ENCODE measurements at regions not wholly inside any gene's neighbourhood (a gene's known extent, or its start where the extent isn't known, plus 50 kb on each side); places are given as distances from the start of the nearest gene placed in this dataset.
"Not testable (repeated sequence)": the region's sequence is repeated elsewhere in the genome, so short reads cannot be mapped to it uniquely, and the experiment has no call there.

GRCh38 chr13:106088085-106088484, 447.4 kb downstream of the EFNB2 start:
- DNase-seq, result no peak

DNA sequence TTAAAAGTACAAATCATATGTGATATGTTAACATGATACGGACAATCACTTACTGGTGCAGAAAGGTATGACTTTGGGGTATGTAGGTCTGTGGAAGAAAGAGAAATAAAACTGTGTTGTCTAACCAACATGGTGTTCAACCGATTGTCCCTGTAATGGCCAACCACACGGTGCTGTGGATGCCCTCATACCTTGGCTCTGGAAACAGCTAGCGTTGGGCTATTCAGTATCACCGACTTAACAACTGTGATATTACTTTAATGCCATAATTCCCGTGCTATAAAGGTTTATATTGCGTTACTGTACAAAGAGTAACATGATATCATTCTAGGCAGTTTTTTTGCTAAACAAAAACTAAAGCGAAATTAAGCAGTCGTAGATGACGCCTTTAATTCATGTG, 448.3 kb downstream of the EFNB2 start:
- DNase-seq, result no peak

- no peak for DNase-seq
Measured at GRCh38 chr13:106083620-106084350, 451.7 kb downstream of the EFNB2 start.

- DNase-seq, result not testable (repeated sequence)
Measured at GRCh38 chr13:106081221-106081620, 454.2 kb downstream of the EFNB2 start.

GRCh38 chr13:106078191-106078590, 457.3 kb downstream of the EFNB2 start:
- DNase-seq, result no peak

DNA sequence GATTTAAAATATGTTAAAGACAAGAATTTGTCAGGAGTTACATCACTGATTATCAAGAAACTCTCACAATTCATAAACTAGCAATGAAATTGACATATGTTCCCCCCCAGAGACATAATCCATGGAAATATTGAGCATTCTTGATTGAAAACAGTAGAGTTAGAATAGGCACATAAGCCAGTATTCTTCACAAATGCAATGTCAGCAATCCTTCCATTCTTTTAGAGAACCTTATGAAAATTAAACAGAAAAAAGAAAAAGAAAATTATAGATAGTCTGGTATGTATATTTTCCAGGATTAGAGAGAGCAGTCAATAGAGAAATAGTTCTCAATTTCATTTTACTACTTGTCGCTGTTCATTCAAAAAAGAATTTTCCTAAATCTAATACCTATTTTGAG, 458.4 kb downstream of the EFNB2 start:
- DNase-seq, result no peak

GRCh38 chr13:106072014-106072413, 463.4 kb downstream of the EFNB2 start:
- no peak for DNase-seq

DNA sequence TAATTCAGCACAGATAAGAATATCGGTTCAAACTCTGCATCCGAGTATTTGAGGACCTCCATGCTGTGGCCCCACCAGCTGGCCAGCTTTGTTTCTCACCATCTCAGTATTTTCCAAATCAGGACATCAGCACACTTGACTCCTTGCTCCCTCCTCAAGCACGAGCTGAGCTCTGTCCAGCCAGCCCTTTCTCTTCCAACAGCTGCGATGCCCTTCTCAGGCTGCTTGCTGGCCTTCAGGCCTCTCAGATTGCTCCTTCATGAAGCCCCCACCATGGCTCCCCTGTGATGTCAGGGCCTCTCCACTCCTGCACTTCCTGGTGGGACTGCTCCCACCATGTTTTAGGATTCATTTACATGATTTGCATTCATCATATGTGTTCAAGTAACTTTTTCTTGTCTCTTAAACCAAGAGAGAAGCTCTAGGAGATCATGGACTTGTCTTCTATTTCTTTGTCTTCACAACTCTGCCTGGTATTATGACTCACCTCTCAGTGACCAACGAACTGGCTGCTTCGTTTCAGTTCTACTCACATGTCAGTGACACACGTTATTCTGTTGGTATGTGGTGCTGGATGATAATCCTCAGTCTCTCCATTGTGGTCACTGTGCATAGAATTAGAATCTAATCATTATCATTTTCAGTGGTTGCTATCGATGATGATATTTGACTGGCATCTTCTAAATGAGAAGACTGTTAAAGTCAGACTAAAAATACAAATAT, 471.7 kb downstream of the EFNB2 start:
- no peak for DNase-seq

DNA sequence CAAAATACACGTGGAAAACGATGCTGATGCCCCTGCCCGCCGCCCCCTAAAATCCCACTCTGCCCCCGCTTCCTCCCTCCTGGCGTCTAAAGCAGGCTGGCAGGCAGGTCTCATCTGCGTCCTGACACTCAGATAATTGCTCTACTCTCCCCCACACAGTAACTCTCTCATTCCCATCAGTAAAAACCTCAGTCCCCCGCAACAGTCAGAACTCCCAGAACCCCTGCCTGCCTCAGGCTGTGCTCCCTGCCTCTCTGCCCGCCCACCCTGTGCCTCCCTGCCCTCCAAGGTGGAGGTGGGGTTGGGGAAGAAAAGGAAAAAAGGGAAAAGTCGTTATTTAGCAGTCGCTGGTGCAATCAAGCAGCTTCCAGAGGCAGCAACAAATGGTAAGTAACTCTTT, 473.7 kb downstream of the EFNB2 start:
- DNase-seq, result no peak

GRCh38 chr13:106056851-106057250, 478.6 kb downstream of the EFNB2 start:
- no peak for DNase-seq

DNA sequence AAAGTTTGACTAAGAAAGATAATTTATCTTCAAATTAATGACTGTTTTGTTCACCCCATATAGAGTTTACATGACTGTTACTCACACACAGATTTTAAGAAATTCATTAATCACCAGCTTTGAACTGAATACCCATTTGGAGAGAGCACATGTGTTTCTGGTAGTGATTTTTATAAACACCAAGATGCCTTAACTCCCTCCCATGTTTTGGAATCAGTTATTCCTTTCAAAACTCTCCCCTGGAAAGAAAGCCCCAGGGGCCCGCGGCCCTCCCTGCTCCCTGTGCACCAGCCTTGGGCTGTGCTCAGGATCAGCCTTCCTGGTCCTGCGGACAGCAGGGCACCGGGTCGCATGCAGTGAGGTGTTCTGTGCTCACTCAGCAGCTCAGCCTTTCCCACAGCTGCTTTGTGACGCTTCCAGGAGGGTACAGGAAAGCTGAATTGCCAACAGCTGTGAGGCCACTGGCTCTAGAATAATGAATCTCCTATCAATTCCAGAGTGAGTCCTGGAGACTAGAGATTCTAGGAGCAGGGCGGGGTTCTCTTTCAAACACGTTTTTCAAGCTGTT, 483.2 kb downstream of the EFNB2 start:
- DNase-seq, result no peak

- DNase-seq, result no peak
Measured at GRCh38 chr13:106049171-106049570, 486.3 kb downstream of the EFNB2 start.

DNA sequence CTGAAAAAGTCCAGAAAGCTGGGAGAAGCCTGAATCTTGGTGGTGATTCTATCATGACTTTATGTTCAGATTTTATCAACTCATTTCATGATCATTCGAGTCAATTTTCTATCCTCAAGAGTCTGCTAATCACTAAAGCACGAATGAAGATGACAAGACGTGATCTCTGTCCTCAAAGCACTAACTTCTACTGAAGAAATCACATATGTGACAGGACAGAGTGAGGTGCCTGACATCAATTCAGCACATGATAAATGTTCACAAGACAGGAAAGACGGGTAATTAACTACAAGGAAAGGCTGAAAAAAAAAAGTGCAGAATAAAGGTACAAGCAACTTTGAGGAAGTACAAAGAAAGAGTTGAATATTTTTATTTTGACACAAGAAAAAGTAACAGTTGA, 487.1 kb downstream of the EFNB2 start:
- no peak for DNase-seq

DNA sequence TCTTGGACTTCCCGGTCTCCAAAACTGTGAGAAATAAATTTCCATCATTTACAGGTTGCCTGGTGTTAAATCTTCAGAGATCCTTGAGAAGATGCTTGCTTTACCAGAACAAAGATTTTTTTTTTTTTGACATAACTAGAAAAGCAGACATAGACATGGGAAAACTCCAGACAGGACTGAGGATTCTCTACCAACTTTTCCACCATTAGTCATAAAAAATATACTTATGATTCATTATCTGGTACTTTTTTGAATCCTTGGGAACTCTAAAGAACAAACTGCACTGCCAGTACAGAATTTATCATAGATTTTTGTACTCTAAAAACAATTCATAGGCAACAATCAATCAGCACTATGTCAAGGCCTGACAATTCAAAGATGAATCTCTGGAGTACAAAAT, 487.6 kb downstream of the EFNB2 start:
- no peak for DNase-seq

DNA sequence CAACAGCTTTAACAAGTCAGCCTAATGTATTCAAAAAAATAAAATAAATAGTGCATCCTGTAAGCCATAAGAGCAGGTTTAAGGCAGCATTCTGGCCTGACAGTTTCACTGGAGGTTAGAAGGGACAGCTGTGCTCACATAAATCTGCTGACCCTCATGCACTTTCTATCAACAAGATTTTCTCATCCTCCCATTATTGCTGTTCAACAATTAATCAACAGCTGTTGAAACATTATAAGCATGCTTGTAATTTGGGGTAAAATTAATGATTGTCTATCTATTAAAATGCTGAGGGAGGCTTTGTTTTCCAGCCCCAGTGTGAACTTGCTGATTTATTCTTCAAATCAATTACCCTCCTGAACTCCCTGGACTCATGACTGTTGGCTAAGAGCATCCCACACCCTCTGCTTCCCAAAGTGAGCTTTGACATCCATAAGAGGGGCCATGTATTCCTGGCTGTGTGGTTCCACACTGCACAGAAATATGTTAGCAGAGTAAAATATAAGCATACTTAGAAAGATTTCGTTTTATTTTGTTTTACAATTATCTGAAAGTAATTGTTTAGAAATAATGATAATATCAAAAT, 492.4 kb downstream of the EFNB2 start:
- no peak for DNase-seq

DNA sequence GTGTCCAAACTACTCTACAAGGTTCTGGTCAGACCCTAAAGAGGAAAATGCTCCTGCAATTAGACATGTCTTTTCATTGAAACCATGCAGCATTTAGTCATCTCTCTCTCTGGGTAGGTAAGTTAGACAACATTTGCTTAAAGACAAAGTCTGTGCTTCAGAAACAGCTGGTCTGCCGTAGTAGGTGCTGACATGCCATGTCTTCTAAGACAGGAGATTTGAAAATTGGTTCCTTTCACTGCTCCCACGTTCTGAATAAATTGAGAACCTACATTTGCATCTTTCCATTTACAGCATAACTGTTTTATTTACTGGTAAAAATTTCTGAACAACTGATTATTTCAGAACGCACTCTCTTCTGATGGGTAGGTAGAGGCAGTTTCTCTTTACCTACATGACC, 494.0 kb downstream of the EFNB2 start:
- no peak for DNase-seq

DNA sequence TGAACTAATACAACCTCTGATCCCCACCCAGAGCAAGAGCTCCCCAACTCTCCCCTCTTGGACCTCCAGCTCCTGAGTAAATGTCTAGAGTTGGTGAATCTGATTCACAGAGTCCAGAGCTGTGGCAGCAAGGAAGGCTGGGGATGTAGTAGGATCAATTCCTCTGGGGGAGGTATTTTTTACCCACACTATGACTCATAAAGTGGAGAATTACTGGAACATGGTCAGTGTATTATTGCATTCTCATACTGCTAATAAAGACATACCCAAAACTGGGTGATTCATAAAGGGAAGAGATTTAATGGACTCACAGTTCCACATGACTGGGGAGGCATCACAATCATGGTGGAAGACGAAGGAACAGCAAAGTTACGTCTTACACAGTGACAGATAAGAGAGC, 496.7 kb downstream of the EFNB2 start:
- no peak for DNase-seq

GRCh38 chr13:106036870-106037269, 498.6 kb downstream of the EFNB2 start:
- DNase-seq, result no peak

DNA sequence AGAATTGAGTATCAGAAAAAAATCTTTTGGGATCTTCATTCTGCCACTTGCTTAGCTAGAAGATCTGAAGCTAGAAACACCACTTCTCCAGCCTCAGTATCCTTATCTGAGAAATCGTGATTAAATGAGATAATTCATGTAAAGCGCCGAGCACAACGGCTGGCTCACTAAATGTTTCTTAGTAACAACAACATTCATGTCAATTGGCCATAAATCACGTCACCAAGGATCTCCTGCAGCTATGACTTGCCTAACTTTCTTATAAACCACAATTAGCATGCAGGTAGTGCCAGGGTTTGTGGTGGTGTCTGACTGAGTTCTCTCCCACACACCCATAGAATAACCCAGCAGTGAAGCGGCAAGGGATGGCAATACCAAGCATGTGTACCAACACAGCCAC, 501.3 kb downstream of the EFNB2 start:
- DNase-seq, result no peak

DNA sequence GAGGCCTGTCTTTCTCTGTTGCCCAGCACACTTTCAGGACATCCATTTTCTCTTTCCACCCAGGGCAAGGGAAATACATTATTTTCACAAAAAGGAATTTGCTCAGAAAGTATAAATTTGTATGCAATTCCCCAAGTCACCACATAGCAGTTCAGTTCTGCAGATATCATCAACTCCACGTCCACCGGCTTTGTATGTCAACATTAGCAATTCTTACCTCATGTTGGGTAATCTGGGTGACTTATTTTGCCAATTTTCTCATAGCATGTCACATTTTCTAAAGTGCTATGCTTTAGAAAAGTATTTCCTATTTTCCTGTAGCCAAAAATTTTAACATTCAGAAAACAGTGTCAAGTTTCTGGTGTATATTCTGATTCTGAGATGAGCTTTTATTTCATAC, 501.8 kb downstream of the EFNB2 start:
- no peak for DNase-seq

DNA sequence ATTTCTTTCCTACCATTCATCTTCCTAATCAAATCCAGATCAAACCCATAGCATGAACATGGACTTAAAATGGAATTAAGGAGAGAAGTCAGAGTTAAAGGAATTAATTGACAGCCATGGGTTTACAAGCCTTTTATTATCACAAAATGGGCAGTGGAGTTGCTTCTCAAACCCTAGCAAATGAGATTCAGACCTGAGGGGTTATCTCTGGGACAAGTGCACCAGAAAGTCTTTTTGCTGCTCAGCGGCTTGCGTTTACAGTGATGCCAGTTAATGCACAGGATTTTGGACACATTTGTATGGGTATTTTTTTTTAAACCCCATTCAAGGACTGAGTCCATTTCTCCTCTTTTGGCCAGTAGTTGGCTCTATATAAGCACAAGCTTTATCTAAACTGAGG, 503.0 kb downstream of the EFNB2 start:
- no peak for DNase-seq

- DNase-seq, result no peak
Measured at GRCh38 chr13:106029676-106030290, 505.7 kb downstream of the EFNB2 start.

- DNase-seq, result no peak
Measured at GRCh38 chr13:106028911-106029310, 506.6 kb downstream of the EFNB2 start.

DNA sequence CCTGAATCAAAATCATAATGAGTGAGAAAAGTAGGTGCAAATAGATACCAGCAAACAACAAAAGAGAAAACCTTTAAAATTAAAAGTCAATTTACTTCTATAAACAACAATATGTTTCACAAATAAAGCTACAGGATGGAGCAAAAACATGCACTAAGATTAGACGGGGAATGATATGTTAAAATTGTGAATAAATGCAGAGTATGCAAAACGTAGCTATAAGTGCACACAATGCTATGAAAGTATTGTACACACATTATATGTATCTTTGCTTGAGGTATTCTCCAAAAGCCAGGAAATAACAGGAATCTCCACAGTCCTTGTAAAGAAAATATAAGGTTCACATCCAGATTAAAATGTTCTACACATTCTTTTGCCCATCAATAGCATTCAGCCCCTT, 523.9 kb downstream of the EFNB2 start:
- no peak for DNase-seq

All from activated naive CD4-positive, alpha-beta T cell treated with anti-CD3 and anti-CD28 coated beads, Interleukin-2, amount 50 U/mL, for 16 hours (primary cell).